ENCODE measurements at regions not wholly inside any gene's neighbourhood (a gene's known extent, or its start where the extent isn't known, plus 50 kb on each side); places are given as distances from the start of the nearest gene placed in this dataset.

DNA sequence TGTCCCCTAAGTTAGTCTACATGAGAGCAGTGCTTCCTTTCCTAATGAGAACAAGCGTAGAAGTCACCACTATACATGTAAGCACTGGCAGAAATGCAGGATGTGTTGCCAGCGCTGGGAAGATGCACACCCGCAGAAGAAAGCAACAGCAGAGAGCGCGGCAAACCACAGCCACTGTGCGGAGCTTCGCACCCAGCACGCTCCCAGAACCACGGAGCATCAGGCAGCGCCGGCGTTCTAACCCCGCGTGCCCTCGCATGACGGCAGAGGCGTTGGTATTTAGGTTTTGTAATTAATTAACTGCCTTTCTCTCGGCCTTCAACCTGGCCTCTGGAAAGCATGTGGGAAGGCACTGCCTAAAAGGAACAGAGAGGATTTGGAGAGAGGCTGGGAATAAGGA lies 69.1 kb downstream of the OLIG1 start:
- no peak for TF ChIP-seq NFIC (IDR thresholded peaks at IDR 0.05)
- TF ChIP-seq TAF1 (IDR thresholded peaks at IDR 0.05; ENCODE audit: low read depth): no peak
- TF ChIP-seq YY1 (IDR thresholded peaks at IDR 0.05; ENCODE audit: low read depth): no peak
- no peak for TF ChIP-seq EGR1 (IDR thresholded peaks at IDR 0.05)
- TF ChIP-seq RAD21 (IDR thresholded peaks at IDR 0.05; ENCODE audit: low read depth): no peak
- TF ChIP-seq EP300 (IDR thresholded peaks at IDR 0.05; ENCODE audit: borderline replicate concordance): no peak
- TF ChIP-seq CEBPB (IDR thresholded peaks at IDR 0.05): no peak
- TF ChIP-seq TCF12 (IDR thresholded peaks at IDR 0.05; ENCODE audit: low read depth): no peak
- TF ChIP-seq, protein P1, sequence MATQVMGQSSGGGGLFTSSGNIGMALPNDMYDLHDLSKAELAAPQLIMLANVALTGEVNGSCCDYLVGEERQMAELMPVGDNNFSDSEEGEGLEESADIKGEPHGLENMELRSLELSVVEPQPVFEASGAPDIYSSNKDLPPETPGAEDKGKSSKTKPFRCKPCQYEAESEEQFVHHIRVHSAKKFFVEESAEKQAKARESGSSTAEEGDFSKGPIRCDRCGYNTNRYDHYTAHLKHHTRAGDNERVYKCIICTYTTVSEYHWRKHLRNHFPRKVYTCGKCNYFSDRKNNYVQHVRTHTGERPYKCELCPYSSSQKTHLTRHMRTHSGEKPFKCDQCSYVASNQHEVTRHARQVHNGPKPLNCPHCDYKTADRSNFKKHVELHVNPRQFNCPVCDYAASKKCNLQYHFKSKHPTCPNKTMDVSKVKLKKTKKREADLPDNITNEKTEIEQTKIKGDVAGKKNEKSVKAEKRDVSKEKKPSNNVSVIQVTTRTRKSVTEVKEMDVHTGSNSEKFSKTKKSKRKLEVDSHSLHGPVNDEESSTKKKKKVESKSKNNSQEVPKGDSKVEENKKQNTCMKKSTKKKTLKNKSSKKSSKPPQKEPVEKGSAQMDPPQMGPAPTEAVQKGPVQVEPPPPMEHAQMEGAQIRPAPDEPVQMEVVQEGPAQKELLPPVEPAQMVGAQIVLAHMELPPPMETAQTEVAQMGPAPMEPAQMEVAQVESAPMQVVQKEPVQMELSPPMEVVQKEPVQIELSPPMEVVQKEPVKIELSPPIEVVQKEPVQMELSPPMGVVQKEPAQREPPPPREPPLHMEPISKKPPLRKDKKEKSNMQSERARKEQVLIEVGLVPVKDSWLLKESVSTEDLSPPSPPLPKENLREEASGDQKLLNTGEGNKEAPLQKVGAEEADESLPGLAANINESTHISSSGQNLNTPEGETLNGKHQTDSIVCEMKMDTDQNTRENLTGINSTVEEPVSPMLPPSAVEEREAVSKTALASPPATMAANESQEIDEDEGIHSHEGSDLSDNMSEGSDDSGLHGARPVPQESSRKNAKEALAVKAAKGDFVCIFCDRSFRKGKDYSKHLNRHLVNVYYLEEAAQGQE (IDR thresholded peaks at IDR 0.05; ENCODE audit: low read depth): no peak
- TF ChIP-seq, protein P2, sequence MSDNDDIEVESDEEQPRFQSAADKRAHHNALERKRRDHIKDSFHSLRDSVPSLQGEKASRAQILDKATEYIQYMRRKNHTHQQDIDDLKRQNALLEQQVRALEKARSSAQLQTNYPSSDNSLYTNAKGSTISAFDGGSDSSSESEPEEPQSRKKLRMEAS (IDR thresholded peaks at IDR 0.05): no peak
- no peak for TF ChIP-seq CREB1 (IDR thresholded peaks at IDR 0.05; ENCODE audit: low read depth)

Data from Ishikawa (cell line).